IPS-NIHi7 (cell line): ENCODE measurements at regions not wholly inside any gene's neighbourhood (a gene's known extent, or its start where the extent isn't known, plus 50 kb on each side); places are given as distances from the start of the nearest gene placed in this dataset.

Experiments
- DNase-seq: peaks from one replicate; pipeline ENCODE4 v3.0.0; 2012; ENCODE audit warnings: mixed read lengths; ENCODE audit errors: extremely low spot score

DNA sequence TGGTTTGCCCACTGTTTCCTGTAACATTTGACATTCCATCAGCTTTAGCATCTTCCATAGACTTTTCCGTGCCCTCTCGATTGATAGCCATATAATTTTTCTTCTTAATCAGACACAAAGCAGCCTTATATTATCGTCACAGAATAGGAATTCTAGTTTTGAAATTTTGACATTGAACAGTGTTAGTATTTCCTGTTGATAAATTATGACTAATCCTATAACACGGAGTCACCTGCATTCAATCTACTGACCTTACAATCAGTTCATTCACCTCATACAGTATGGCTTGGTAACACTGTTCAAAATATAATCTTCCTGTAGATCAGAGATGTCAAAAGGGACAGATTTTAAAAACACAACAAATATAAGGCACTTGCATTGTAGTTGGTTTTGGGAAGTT is 423.7 kb downstream of the C3orf38 start:
- DNase-seq: no peak

DNA sequence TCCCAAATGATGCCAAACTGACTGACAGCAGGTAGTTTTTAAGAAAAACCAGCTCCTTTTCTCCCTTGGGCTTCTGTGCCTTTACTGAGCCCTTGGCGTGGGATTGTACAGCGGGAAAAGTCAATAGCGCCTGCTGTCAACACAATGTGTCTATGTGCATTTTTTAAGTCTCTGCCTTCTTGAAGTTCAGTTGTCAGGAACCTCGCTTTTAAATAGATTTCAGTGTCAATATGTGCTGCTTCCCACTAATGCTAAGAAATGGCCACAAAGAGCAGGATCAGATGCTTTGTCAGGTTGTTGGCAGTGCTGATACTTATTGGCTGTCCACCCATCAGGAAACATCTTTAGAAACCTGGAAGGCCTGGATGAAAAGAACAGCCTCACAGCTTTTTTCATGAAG is 424.4 kb downstream of the C3orf38 start:
- no peak for DNase-seq

DNA sequence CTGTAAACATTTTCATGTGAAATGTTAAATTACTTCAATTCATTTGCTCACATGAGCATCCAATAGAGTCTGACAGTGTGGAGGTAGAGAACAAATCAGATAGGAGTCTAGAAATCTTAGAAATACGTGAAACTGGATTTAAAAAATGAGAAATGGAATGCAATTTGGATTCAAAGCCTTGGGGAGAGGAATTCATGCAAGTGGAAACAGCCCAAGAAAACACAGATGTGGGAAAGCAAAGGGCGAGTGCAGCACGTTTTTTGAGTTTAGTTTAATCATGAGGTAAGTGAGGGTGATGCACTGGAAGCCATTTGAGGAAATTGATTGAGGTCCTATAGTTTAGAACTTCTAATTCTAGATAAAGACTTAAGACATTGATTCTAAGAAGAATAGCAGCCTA is 434.7 kb downstream of the C3orf38 start:
- DNase-seq: no peak

GRCh38 chr3:88586121-88586640 is 436.4 kb downstream of the C3orf38 start:
- no peak for DNase-seq

DNA sequence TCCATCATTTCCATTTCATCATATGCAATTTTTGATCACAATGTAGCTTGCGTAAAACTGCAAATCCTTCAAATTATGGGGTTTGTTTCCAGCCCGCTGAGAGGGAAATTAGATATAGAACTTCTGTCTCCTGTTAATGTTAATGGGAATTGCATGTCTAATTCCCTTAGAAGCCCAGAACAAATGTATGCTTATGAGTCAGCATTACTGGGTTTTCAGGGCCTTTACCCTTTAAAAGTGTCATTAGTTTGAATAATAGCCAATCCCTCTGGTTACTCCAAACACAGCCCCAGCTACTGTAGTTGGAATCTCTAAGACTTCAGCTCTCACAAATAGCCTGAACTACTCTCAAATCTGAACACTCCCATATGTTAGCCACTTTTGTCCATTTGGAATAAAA is 439.4 kb downstream of the C3orf38 start:
- DNase-seq: no peak

DNA sequence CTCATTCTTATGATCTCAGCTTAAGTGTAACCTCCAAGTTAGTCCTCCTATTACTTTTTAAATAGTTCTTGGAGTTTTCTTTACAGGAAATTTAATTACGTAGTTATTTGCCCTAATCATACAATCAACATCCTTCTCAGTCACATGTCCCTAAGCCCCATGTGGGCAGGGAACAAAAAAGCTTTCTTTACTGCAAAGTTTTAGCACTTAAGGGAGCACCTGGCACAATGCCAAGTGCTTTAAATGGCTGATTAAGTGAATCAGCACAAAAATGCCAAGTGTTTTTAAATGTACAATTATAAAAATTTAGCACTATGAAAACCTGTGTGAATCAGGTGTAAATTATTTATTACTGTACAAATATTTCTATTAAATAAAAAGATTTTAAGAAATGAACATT is 445.3 kb downstream of the C3orf38 start:
- DNase-seq: no peak

DNA sequence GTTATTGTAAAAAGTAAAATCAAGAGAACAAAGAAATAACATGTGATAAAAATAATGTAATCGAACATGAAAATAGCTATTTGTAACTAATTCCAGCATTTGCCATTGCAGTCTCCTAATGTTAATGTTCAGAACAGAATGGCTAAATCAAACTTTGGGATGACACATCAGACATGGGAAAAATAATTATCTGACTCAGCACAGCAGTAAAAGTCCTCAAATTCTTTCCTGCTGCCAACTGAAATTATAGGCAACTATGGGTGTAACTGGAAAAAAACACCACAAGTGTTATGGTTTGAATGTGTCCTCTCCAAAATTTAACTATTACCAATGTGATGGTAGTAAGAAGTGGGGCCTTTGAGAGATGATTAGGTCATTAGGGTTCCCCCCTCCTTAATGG is 446.7 kb downstream of the C3orf38 start:
- no peak for DNase-seq

- no peak for DNase-seq
These were observed 461.1 kb downstream of the C3orf38 start for GRCh38 chr3:88610820-88611219.

DNA sequence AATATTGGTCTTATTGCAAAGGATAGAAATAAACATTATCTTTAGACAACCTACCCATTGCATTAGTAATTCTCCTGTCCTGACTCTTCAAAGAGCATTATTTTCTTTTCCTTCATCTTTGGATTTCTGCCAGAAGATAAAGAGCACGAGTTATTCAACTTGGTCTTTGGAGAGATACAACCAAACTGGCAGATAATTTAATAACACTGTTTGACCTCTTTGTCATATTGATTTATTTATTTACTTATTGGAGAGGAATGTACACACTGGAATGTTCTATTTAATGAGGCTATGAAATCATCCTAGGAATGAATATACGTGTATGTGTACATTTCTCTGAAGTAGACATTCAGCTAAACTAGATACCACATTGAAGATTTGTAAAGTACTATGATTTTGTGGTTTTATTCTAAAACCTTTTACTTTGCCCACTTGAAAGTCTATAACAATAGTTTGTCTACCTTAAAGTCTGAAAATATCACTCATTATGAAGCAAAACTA is 462.1 kb downstream of the C3orf38 start:
- DNase-seq: no peak

- DNase-seq: no peak
These were observed 466.7 kb downstream of the C3orf38 start for GRCh38 chr3:88616413-88616812.

GRCh38 chr3:88617283-88617682 is 467.5 kb downstream of the C3orf38 start:
- DNase-seq: no peak

DNA sequence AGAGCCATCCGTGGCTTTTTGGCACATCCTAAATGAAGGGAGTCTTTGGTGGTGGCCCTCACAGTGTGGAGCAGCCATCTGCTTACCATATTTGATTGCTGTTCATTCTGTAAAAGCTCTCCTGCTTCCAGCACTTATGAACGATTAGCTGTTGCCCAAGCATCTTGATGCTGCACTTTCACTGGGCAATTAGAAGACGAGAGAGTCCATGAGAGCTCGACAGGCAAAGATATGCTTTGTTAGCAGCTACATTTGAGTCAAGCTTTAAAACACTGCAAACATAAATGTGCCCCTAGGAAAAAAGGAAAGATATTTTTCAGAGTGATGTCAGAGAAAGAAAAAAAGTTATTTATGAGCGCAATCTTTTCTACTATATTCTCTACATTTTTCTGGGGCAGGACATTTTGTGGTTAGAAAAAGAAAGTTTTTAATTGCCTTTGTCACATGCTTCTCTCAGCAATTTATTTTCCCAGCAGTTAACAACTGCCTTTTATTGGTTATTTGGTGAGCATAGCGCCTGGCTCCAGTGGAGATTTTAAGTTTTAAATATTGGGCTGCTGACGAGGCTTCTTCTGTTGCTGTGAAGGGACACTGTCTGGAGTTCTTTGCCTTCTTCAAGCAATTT is 468.4 kb downstream of the C3orf38 start:
- DNase-seq: no peak

GRCh38 chr3:88621586-88621985 is 471.8 kb downstream of the C3orf38 start:
- DNase-seq: no peak

GRCh38 chr3:88623709-88624108 is 473.9 kb downstream of the C3orf38 start:
- no peak for DNase-seq

DNA sequence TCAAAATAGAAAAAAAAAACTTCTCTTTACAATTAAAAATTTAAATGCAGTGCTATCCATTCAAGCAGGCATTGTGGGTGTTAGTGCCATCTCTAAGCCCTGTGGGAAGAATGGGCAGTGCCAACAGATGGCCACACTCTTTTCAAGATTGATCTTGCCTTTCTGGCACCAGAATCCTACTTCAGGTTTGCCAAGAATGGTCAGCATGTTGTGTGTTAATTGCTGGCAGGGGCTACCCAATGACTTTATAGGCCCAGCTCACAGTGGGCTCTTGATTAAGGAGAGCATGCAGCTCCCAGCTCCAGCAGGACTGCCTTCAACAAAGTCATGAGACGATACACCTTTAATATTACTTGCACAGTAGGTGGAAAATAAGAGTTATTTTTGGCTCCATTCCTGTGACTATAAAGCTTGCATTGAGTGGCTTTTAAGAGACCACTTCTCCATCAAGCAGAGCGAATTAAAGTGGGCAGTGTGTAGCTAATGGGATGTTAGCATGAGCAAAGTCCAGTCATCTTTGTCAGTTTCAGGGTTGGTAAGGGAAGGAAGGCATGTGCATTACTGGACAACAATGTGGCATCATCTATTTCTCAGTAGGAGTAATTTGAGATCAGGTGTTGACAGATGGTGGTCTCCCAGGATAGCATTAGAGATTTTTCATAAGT is 476.8 kb downstream of the C3orf38 start:
- DNase-seq: no peak

GRCh38 chr3:88628901-88629300 is 478.5 kb upstream of the EPHA3 start:
- no peak for DNase-seq

DNA sequence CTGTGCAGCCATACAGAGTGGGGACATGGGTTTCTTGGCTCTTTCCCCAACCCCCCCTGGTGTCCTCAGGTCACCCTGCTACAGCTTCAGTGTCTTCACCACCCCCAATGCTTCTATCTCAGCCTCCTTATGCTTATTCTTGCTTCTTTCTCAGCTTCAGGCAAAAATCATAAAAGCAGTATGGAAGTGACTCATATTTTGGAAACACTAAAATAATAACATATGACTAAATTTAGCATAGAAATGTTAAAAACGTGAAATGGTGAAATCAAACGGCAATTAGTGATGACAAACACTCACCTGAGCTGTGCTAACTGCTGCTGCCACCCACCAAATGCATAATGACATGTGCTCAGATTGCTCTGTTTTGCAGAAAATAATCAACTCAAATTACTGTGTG is 475.2 kb upstream of the EPHA3 start:
- DNase-seq: no peak

- DNase-seq: no peak
These were observed 466.8 kb upstream of the EPHA3 start for GRCh38 chr3:88640581-88640980.

- DNase-seq: peak; percentile 9
These were observed 466.3 kb upstream of the EPHA3 start for GRCh38 chr3:88641033-88641604.

DNA sequence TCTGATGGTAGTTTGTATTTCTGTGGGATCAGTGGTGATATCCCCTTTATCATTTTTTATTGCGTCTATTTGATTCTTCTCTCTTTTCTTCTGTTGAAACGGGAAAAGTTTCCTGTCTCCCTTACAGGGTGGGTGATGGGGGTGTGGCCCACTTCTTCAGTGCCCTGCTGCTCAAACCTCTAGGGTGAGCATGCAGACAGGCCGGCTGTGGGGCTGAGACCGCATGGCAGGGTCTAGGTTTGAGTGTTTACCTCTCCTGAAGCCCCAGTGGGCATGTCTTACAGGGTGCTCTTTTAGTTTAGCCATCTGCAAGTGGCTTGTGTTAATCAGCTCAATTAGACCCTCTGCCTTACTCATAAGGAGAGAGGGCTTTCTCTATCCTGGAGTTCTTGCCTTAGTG is 450.0 kb upstream of the EPHA3 start:
- no peak for DNase-seq

- no peak for DNase-seq
These were observed 446.0 kb upstream of the EPHA3 start for GRCh38 chr3:88661433-88661824.

DNA sequence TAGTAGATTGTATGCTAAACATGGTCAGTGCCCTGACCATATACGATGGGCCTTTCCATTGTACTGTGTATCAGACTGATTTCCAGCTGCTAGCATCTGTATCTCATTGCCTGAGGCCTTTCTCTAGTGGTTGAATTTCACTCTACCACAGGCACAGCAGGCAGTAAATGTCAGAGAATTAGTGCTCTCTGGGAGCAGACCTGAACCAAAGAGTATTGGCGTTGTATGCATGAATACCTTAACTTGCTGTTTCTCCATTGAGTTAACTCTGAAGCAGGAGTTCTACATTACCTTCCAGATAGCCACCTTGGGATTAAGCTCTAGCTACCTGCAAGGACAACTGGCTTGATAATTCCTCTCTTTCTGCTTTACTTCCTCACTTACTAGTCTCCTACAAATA is 439.2 kb upstream of the EPHA3 start:
- DNase-seq: peak; percentile 9

GRCh38 chr3:88671573-88671972 is 435.8 kb upstream of the EPHA3 start:
- DNase-seq: no peak
